ENCODE measurements at regions not wholly inside any gene's neighbourhood (a gene's known extent, or its start where the extent isn't known, plus 50 kb on each side); places are given as distances from the start of the nearest gene placed in this dataset.

DNA sequence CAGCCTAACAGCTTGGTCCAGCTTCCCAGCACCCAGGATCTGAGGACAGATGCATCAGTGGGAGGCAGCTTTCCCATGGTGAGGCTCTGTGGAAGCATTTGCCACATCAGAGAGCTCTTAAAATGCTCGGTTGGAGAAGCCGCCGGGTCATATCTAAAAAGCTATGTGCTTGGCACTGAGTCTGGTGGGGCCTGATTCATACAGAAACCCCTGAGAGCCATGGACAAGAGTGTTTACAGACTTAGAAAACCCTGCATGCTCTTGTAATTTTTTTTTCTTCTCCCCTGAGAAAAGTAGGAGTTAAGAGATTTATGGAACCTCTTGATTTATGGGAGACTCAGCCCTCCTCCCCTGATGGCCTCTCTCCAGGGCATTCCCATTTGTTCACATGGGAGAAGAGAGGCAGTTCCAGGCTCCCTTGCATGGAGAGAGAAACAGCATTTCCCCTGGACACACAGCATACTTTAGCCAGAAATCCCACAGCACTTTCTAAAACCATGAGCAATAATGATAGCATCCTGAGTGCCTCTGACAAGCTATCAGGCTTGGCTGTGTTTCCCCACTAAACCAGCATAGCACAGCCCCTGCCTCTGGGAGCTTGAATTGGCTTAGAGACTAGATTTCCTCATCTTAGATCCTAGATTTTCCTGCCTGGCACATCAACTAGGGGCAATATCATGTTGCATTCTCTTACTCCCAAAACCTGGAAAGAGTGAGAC lies 322.1 kb upstream of the AUTS2 start:
- no peaks in the 10 kb centered on the region for H3K36me3 ChIP-seq (ENCODE audit: control insufficient read depth in 4 of 4, insufficient read depth in 3 of 4, low read depth in 1 of 4, low read length in 3 of 4)
- no peak overlapping the region for H3K4me3 ChIP-seq (ENCODE audit: low read depth in 1 of 3, low read length in 3 of 3)
- peaks cover 0 to 5% (median 3%) of the 10 kb centered on the region in 4 donors for H3K9me3 ChIP-seq (ENCODE audit: control insufficient read depth in 4 of 4, low read length in 3 of 4)
- no peak for DNase-seq (ENCODE audit: low spot score)
- TF ChIP-seq GABPA (IDR thresholded peaks at IDR 0.05 in 1 of 2, conservative IDR thresholded peaks at IDR 0.05 in 1 of 2) (no peak), FOXA2 (IDR thresholded peaks at IDR 0.05) (no peak), FOXA1 (IDR thresholded peaks at IDR 0.05) (no peak), NR2F2 (IDR thresholded peaks at IDR 0.05) (no peak), JUND (IDR thresholded peaks at IDR 0.05) (no peak), HNF4A (conservative IDR thresholded peaks at IDR 0.05) (no peak), RAD21 (IDR thresholded peaks at IDR 0.05) (no peak), RXRA (IDR thresholded peaks at IDR 0.05) (no peak), HNF4G (IDR thresholded peaks at IDR 0.05) (no peak), MAX (IDR thresholded peaks at IDR 0.05) (no peak), TAF1 (conservative IDR thresholded peaks at IDR 0.05) (no peak), YY1 (IDR thresholded peaks at IDR 0.05) (no peak), EGR1 (IDR thresholded peaks at IDR 0.05; ENCODE audit: low read depth in 2 of 2) (no peak)
- TF ChIP-seq, protein P1, sequence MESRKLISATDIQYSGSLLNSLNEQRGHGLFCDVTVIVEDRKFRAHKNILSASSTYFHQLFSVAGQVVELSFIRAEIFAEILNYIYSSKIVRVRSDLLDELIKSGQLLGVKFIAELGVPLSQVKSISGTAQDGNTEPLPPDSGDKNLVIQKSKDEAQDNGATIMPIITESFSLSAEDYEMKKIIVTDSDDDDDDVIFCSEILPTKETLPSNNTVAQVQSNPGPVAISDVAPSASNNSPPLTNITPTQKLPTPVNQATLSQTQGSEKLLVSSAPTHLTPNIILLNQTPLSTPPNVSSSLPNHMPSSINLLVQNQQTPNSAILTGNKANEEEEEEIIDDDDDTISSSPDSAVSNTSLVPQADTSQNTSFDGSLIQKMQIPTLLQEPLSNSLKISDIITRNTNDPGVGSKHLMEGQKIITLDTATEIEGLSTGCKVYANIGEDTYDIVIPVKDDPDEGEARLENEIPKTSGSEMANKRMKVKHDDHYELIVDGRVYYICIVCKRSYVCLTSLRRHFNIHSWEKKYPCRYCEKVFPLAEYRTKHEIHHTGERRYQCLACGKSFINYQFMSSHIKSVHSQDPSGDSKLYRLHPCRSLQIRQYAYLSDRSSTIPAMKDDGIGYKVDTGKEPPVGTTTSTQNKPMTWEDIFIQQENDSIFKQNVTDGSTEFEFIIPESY (IDR thresholded peaks at IDR 0.05), result no peak
- TF ChIP-seq, protein P2, sequence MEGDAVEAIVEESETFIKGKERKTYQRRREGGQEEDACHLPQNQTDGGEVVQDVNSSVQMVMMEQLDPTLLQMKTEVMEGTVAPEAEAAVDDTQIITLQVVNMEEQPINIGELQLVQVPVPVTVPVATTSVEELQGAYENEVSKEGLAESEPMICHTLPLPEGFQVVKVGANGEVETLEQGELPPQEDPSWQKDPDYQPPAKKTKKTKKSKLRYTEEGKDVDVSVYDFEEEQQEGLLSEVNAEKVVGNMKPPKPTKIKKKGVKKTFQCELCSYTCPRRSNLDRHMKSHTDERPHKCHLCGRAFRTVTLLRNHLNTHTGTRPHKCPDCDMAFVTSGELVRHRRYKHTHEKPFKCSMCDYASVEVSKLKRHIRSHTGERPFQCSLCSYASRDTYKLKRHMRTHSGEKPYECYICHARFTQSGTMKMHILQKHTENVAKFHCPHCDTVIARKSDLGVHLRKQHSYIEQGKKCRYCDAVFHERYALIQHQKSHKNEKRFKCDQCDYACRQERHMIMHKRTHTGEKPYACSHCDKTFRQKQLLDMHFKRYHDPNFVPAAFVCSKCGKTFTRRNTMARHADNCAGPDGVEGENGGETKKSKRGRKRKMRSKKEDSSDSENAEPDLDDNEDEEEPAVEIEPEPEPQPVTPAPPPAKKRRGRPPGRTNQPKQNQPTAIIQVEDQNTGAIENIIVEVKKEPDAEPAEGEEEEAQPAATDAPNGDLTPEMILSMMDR (IDR thresholded peaks at IDR 0.05; ENCODE audit: low read depth, low read length, missing input control), result no peak
- TF ChIP-seq, protein P3, sequence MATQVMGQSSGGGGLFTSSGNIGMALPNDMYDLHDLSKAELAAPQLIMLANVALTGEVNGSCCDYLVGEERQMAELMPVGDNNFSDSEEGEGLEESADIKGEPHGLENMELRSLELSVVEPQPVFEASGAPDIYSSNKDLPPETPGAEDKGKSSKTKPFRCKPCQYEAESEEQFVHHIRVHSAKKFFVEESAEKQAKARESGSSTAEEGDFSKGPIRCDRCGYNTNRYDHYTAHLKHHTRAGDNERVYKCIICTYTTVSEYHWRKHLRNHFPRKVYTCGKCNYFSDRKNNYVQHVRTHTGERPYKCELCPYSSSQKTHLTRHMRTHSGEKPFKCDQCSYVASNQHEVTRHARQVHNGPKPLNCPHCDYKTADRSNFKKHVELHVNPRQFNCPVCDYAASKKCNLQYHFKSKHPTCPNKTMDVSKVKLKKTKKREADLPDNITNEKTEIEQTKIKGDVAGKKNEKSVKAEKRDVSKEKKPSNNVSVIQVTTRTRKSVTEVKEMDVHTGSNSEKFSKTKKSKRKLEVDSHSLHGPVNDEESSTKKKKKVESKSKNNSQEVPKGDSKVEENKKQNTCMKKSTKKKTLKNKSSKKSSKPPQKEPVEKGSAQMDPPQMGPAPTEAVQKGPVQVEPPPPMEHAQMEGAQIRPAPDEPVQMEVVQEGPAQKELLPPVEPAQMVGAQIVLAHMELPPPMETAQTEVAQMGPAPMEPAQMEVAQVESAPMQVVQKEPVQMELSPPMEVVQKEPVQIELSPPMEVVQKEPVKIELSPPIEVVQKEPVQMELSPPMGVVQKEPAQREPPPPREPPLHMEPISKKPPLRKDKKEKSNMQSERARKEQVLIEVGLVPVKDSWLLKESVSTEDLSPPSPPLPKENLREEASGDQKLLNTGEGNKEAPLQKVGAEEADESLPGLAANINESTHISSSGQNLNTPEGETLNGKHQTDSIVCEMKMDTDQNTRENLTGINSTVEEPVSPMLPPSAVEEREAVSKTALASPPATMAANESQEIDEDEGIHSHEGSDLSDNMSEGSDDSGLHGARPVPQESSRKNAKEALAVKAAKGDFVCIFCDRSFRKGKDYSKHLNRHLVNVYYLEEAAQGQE (IDR thresholded peaks at IDR 0.05), result no peak
- TF ChIP-seq, protein P4, sequence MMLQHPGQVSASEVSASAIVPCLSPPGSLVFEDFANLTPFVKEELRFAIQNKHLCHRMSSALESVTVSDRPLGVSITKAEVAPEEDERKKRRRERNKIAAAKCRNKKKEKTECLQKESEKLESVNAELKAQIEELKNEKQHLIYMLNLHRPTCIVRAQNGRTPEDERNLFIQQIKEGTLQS (IDR thresholded peaks at IDR 0.05), result no peak
- no peaks in the 10 kb centered on the region for H3K4me1 ChIP-seq (ENCODE audit: control insufficient read depth in 4 of 4, insufficient read depth in 4 of 4, low read length in 3 of 4)
- H3K27ac ChIP-seq (ENCODE audit: low read depth in 1 of 2, low read length in 2 of 2), result no peak overlapping the region
- H3K9ac ChIP-seq (ENCODE audit: low read depth in 1 of 2, low read length in 2 of 2), result no peak overlapping the region
- WGBS, result 87% methylated on average over 3 of the region's 3 CpGs
- H3K27me3 ChIP-seq (ENCODE audit: control insufficient read depth in 4 of 4, insufficient read depth in 4 of 4, low read length in 3 of 4), result no peaks in the 10 kb centered on the region
